CD4-positive, alpha-beta T cell (primary cell): ENCODE measurements at regions not wholly inside any gene's neighbourhood (a gene's known extent, or its start where the extent isn't known, plus 50 kb on each side); places are given as distances from the start of the nearest gene placed in this dataset.

ENCODE experiments used
- ATAC-seq: fragments of 200-7000 bp; cut with Tn5 transposase; one replicate; pipeline ENCODE4 v1.10.0; 2022; ENCODE audit warnings: mild to moderate bottlenecking; ENCODE audit not compliant: poor library complexity
- CTCF ChIA-PET: fragments of 350-600 bp; sonication (Branson Sonifier 250); formaldehyde crosslinking; loops from one replicate; lab custom pipeline; 2021; ENCODE audit warnings: antibody characterized with exemption, inconsistent platforms; lab: Charles Lee
- POLR2A ChIA-PET: fragments of 350-600 bp; sonication (Branson Sonifier 250); formaldehyde crosslinking; loops from one replicate; lab custom pipeline; 2021; ENCODE audit warnings: antibody characterized with exemption, inconsistent platforms; lab: Charles Lee
- DNase-seq, 14 experiments: peaks; one replicate each; pipeline ENCODE4 v3.0.0-alpha.2; 2013 to 2020; ENCODE audit warnings: mixed read lengths in 2 of 14
- H3K27ac ChIP-seq, 2 donors: one replicate each; pipeline versions ENCODE4 v1.5.1 to v1.7.0; 2013; ENCODE audit warnings: low read length in 2 of 2, low read depth in 1 of 2, mild to moderate bottlenecking in 1 of 2
- H3K27me3 ChIP-seq, 2 experiments: 1 replicate in 1 of 2; 2 replicates in 1 of 2; pipeline versions ENCODE4 v1.6.1 to v1.7.0; 2013; ENCODE audit warnings: low read length in 2 of 2, control low read depth in 1 of 2, mild to moderate bottlenecking in 1 of 2, moderate library complexity in 1 of 2; ENCODE audit not compliant: insufficient read depth in 2 of 2, control insufficient read depth in 1 of 2
- H3K36me3 ChIP-seq: one replicate; pipeline ENCODE4 v1.6.1; 2013; ENCODE audit warnings: low read length, control low read depth; ENCODE audit not compliant: insufficient read depth
- H3K4me1 ChIP-seq: one replicate; pipeline ENCODE4 v1.6.1; 2013; ENCODE audit warnings: low read length, control low read depth; ENCODE audit not compliant: insufficient read depth
- H3K4me3 ChIP-seq: one replicate; pipeline ENCODE4 v1.5.1; 2013; ENCODE audit warnings: mild to moderate bottlenecking, low read length, moderate library complexity
- H3K9me3 ChIP-seq, 2 experiments: 1 replicate in 1 of 2; 2 replicates in 1 of 2; pipeline versions ENCODE4 v1.6.1 to v1.7.0; 2013; ENCODE audit warnings: low read length in 2 of 2, mild to moderate bottlenecking in 2 of 2, control low read depth in 1 of 2, moderate library complexity in 1 of 2; ENCODE audit not compliant: control insufficient read depth in 1 of 2, insufficient read depth in 1 of 2
- H3K27ac Mint-ChIP-seq: one replicate; pipeline ENCODE4 v1.8.0; 2020; ENCODE audit warnings: mixed read lengths
- H3K27me3 Mint-ChIP-seq: one replicate; pipeline ENCODE4 v1.8.0; 2021; ENCODE audit warnings: mixed read lengths
- H3K36me3 Mint-ChIP-seq: one replicate; pipeline ENCODE4 v1.8.0; 2021; ENCODE audit warnings: low read depth, mixed read lengths
- H3K4me1 Mint-ChIP-seq: one replicate; pipeline ENCODE4 v1.8.0; 2021; ENCODE audit warnings: low read depth, mixed read lengths
- H3K4me3 Mint-ChIP-seq: one replicate; pipeline ENCODE4 v1.8.0; 2020; ENCODE audit warnings: mild to moderate bottlenecking, mixed read lengths
- H3K9me3 Mint-ChIP-seq: one replicate; pipeline ENCODE4 v1.8.0; 2020; ENCODE audit warnings: mixed read lengths
- CTCF ChIP-seq: fragments of 200-600 bp; IDR thresholded peaks from one replicate; pipeline ENCODE4 v1.8.0; 2022; ENCODE audit warnings: antibody characterized with exemption, mild to moderate bottlenecking
- intact Hi-C, 2 experiments: fragments of 100-400 bp; cut with DNase I in 1 of 2; cut with micrococcal nuclease in 1 of 2; formaldehyde crosslinking; loops; one replicate each; pipeline versions ENCODE4 v1.15.1 to v1.9.0; 2023 to 2025; cut with DNase I, micrococcal nuclease

- Histone ChIP-seq H3K9me3 (peaks cover 0 to 7% of the 10 kb centered on the region in 2 experiments), H3K4me1 (no peaks in the 10 kb centered on the region), H3K36me3 (no peaks in the 10 kb centered on the region), H3K27ac (no peak overlapping the region), H3K4me3 (no peak overlapping the region), H3K27me3 (no peaks in the 10 kb centered on the region)
- no peak for DNase-seq
- ChIA-PET CTCF (no interaction called here), POLR2A (interaction anchor here (0.9 kb wide), 1 partner anchor 75 kb away, joined by 3 read pairs; no protein-coding TSS in a partner anchor)
- no peaks in the 10 kb centered on the region for H3K4me1 Mint-ChIP-seq
- TF ChIP-seq CTCF, result no peak
- intact Hi-C loops, result no loop called here
- H3K27me3 Mint-ChIP-seq, result no peaks in the 10 kb centered on the region
- H3K36me3 Mint-ChIP-seq, result no peaks in the 10 kb centered on the region
- H3K4me3 Mint-ChIP-seq, result no peak overlapping the region
- no peak overlapping the region for H3K27ac Mint-ChIP-seq
- no peaks in the 10 kb centered on the region for H3K9me3 Mint-ChIP-seq
- ATAC-seq, result no peak
Observed at GRCh38 chr2:172351586-172351985, 75.8 kb upstream of the ITGA6 start.

- ATAC-seq, result no peak
- H3K36me3 ChIP-seq, result no peaks in the 10 kb centered on the region
- no peaks in the 10 kb centered on the region for H3K27me3 ChIP-seq
- no peak for TF ChIP-seq CTCF
- intact Hi-C loops, result no loop called here
- no peak for DNase-seq
- Mint-ChIP-seq H3K4me1 (peaks cover 7% of the 10 kb centered on the region), H3K9me3 (no peaks in the 10 kb centered on the region), H3K27me3 (no peaks in the 10 kb centered on the region), H3K4me3 (no peak overlapping the region), H3K27ac (no peak overlapping the region), H3K36me3 (no peaks in the 10 kb centered on the region)
- POLR2A ChIA-PET, result interaction anchor here (0.6 kb wide), 1 partner anchor 71 kb away, joined by 3 read pairs; no protein-coding TSS in a partner anchor
- CTCF ChIA-PET, result no interaction called here
- H3K9me3 ChIP-seq, result no peaks in the 10 kb centered on the region
- H3K4me3 ChIP-seq, result no peak overlapping the region
- H3K4me1 ChIP-seq, result no peaks in the 10 kb centered on the region
- no peak overlapping the region for H3K27ac ChIP-seq
Observed at GRCh38 chr2:172354347-172354746, 73.0 kb upstream of the ITGA6 start.

GRCh38 chr2:172357442-172357841 is 69.9 kb upstream of the ITGA6 start:
- ATAC-seq (no peak), DNase-seq (no peak)
- no peak overlapping the region for H3K27ac ChIP-seq
- no peaks in the 10 kb centered on the region for H3K36me3 ChIP-seq
- Mint-ChIP-seq H3K4me1 (peaks cover 7% of the 10 kb centered on the region), H3K36me3 (no peaks in the 10 kb centered on the region), H3K27ac (no peak overlapping the region), H3K9me3 (no peaks in the 10 kb centered on the region), H3K27me3 (no peaks in the 10 kb centered on the region), H3K4me3 (no peak overlapping the region)
- ChIA-PET POLR2A (no interaction called here), CTCF (no interaction called here)
- no peak for TF ChIP-seq CTCF
- intact Hi-C loops, result no loop called here
- H3K27me3 ChIP-seq, result no peaks in the 10 kb centered on the region
- no peaks in the 10 kb centered on the region for H3K9me3 ChIP-seq
- H3K4me3 ChIP-seq, result no peak overlapping the region
- no peaks in the 10 kb centered on the region for H3K4me1 ChIP-seq
